Medulla oblongata (tissue), 1 donor: ENCODE measurements at regions not wholly inside any gene's neighbourhood (a gene's known extent, or its start where the extent isn't known, plus 50 kb on each side); places are given as distances from the start of the nearest gene placed in this dataset.

Experiments used
- DNase-seq: peaks from one replicate; pipeline ENCODE4 v3.0.0-alpha.2; 2015; ENCODE audit errors: extremely low spot score

- no peak for DNase-seq
Observed at GRCh38 chr15:70227147-70227546, 129.4 kb upstream of the TLE3 start.

- no peak for DNase-seq
Observed at GRCh38 chr15:70226337-70226980, 128.7 kb upstream of the TLE3 start.

- DNase-seq = no peak
Observed at GRCh38 chr15:70225416-70225815, 127.7 kb upstream of the TLE3 start.

DNA sequence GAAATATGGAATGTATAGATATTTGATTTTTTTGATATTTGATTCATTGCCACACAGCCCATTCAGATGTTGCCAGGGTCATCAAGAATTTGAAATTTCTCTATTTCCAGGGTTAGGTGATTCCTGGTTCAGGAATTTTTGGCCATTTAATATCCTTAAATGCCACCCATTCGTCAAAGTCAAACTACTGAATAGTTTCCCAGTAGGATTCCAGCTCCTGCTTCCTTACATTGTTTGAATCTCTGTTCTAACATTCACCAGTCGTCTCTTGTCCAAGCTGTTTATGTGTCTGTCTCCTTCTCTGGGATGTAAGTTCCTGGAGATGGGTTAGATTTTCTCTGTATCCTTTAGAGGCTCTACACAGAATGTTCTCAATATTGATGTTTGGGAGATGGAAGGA lies 124.9 kb upstream of the TLE3 start:
- DNase-seq = no peak

DNA sequence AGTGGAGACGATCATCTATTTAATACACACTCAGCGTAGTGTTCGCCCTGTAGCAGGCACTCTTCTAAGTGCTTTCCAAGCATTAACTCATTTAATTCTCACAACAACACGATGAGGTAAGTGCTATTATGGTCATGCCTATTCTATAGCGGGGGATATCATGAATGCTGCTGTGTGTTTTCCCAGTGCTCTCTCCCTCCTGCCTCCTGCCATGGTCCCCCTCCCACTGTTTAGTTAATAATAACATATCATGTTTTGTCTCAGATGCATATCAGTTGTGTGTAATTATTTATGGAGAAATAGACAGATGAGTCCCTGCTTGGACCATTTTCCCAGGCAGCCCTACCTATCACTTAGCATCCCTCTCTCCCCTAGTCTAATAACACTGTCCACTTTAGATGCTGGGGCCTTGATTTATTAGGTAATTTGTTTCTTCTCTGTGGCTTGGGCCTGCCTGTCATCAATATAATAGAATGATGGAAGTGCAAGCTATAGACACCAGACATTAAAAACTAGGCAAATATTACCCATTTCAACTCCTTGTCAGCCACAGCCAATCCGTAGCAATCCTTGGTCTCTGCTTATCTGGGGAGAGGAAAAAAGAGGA lies 122.9 kb upstream of the TLE3 start:
- DNase-seq = no peak

DNA sequence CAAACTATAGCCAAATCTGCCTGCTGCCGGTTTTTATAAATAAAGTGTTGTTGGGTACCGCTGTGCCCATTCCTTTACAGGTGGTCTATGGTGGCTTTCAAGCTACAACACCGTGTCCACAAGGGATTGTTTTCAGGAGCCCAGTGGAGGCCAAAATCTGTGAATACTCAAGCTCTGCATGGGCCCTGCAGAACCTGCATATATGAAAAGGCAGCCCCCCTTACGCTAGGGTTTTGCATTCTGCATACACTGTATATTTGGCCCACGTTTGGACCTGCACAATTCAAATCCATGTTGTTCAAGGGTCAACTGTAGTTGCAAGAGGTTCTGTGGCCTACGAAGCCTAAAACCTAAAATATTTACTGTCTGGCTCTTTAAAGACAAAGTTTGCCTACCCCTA lies 122.2 kb upstream of the TLE3 start:
- no peak for DNase-seq

- peak; percentile 27 for DNase-seq
Observed at GRCh38 chr15:70219256-70219895, 121.7 kb upstream of the TLE3 start.

DNA sequence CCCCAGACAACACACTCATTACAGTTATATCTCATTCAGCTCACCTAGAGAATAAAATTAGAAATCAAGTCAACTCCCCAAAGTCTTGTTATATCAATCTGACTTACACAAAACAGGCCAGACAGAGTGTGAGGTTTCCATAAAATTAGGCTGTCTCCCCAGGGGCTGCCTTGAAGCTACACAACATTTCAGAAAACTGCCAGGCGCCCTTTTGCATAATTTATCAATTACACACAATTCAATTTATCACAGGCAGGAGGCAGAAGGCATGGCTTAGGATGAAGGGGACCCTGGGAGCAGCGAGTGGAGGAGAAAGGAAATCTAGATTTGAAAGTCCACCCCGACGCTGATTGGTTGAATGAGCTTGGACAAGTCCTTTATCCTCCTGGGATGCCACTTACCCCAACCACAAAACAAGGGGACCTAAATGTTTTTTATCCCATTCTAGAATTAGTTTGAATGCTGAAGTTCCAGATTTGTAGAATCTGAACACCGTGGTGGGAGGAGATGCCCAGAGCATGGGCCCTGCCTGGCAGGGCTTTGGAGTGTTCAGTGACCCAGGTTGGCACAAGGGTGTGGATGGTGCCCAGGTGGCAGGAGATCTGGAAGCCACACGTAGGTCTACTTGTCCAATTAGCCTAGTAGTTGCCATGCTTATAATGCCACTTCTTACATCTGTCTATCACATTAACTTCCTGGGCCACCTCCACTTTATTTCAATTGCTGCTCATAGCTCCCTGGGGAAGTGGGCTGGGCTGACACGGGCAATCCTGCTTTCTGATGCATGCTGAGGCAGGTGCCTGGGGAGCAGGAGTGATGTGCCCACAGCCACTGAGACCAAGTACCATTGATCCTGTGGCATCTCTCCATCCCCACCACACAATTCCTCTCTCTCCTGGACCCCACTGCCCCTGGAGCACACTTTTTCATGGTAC lies 119.8 kb upstream of the TLE3 start:
- DNase-seq = no peak

DNA sequence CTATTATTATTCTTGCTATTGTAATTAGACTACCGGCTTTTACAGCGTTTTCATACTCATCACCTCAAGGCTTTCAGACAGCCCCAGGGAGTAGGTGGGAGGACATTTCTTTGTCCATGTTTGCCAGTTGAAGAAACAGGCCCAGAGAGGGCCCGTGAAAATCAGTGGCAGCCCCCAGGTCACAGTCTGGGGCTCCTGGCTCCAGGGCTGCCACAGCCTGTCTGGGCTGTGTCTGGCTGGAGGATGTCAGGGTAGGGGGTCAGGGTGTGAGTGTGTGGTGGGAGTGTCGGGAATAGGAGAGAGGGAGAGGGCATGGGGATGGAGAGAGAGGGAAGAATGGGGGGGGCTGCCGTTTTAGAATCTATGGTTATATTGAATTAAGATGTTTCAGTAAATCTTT lies 118.2 kb upstream of the TLE3 start:
- no peak for DNase-seq

DNA sequence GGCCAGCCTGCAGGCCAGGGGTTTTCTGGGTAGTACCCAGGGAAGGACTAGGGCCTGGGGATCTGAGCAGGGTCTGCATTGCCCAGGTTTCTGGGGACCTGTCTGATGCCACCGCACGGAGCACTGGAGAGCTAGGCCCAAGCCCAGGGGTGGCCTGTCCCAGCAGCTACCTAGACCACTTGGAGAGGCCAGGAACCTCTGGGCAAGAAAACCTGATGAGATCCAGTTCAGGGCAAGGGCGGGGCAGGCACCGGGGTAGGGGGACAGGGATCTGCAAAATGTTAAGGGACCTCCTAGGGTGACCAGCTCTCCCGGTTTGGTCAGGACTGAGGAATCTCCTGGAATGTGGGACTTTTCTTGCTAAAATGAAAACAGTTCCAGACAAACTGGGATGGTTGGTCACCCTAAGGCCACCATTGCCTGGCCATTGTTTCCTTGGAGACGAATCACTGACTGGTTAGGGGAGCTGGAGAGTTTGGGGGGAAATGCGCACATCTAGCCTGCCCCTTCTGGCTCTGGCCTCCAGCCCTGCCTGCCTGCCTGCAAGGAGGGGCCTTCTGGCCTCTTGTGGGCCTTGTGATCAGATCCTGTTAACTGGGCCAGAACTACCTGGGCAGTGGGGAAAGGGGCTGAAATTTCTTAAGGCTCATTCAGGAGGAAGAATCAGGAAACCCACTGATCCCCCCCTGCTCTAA lies 117.4 kb upstream of the TLE3 start:
- no peak for DNase-seq

DNA sequence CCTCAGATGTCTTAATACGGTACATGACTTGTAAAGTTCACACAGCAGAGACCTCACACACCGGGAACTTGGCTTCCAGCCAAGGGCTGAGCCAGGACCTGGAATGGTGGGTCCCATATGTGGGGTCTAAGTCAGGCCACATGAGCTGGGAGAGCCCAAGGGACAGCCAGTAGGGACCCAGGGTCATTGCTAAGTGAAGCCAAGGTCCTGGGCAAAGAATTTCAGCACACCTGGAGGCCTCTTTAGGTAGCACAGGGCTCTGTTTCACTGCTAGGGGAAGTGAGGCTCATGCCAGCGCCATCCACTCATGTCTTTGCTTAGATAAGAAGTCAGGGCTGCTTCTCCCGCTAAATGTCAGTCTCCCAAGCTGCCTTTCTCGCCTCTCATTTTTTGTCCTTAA lies 116.6 kb upstream of the TLE3 start:
- no peak for DNase-seq

GRCh38 chr15:70213794-70214193 lies 116.1 kb upstream of the TLE3 start:
- DNase-seq = no peak

DNA sequence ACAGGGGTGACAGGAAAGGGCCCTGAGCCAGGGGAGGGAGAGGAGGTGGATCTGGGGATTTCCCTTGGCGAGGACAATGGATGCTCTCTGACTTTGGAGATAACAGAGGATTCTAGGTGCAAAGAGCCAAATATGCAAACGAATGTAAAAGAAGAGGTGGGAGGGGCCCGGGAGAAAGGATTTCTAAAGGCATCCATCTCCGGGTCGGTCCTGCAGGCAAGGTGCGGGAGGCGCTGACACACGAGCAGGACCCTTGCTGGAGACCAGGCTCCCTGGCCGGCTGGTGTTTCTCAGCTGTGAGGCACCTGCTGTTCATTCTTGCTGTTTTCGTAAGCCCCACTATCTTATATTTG lies 115.2 kb upstream of the TLE3 start:
- DNase-seq = no peak

GRCh38 chr15:70212286-70212962 lies 114.7 kb upstream of the TLE3 start:
- no peak for DNase-seq

- no peak for DNase-seq
Observed at GRCh38 chr15:70210528-70210927, 112.8 kb upstream of the TLE3 start.

DNA sequence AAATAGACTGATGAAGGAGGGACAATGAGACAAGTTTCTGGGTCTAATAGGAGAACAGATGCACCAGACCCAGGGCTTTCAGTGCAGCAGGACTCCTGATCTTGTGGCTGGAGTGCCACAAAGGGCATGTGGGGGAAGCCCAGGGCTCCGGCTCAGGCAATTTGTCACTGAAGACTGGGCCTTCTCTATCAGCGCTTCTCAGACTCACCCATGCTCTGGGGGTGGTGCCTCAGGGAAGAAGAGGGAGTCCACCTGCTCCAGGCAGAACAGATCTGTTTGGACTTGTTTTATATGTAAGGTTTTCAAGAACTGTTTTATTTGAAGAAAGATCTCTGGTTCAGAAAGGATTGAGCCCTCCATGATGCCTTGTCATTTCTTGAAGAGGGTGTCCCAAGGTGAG lies 112.4 kb upstream of the TLE3 start:
- DNase-seq = no peak

DNA sequence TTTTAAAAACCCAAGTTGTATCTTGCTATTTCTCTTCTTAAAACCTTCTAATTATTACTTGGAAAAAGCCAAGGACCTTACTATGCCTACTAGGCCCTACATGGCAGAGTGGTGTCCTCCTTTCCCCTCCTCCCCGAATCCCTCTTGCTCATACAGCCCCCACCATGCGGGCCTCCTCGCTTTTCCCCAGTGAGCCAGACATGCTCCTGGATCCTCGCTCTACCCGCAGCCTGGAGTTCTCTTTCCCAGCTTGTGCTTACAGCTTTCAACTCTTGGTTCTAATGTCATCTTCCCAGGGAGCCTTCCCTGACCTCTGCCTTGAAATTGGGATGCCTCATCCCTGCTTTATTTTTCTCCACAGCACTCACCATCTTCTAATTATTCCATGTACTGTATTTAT lies 111.8 kb upstream of the TLE3 start:
- DNase-seq = no peak

GRCh38 chr15:70208332-70208731 lies 110.6 kb upstream of the TLE3 start:
- DNase-seq = no peak

DNA sequence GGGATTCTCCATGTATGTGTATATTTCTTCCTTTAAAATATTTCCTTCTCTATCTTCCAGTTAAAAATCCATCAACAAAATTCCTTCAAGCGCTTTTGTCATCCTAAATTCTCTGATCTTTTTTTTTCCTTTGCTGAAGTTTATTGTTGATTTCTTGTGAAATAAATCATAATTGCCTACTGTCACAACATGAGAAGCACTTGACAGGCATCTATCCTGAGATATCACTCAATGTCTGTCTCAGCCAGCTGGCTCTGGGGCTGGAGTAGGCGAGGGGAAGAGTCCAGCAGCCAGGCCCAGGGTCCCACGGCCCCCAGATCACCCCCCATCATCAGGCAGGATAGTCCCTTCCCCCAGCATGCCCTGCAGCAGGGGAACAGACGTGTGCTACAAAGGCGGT lies 109.0 kb upstream of the TLE3 start:
- no peak for DNase-seq

DNA sequence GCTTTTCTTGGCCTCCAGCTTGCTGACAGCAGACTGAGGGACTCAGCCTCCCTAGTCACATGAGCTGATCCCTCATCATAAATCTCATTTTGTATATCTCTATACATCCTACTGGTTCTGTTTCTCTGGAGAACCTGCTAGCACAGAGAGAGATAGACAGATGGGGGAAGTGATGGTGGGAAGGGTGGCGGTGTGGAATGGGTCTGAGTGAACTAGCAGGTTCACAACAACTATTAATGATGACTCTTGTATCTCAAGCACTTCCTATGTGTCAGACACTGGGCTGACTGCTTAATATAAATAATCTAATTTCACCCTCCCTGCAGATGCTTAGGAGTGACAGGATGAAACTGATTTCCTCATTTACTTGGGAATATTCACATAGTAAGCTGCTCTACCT lies 106.9 kb upstream of the TLE3 start:
- DNase-seq = no peak

DNA sequence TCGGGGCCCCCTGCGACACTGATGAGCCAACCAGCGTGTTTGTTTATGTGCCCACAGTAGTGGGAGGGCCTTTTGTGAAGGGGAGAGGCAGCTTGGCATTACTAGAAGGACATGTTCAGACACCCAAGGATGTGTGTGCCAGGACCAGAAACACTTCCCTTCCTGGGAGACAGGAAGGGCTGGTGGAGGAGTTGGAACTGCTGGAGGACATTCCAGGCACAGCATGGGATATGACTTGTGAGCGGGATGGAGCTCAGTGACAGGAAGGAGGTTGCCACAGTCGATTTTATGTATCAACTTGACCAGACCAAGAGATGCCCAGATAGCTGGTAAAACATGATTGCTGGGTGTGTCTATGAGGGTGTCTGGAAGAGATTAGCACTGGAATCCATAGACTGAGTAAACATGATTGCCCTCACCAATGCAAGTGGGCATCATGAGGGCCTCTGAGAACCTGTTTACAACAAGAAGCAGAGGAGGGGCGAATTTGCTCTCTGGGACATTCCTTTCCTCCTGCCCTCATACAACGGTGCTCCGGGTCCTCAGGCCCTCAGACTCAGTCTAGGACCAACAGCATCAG lies 106.4 kb upstream of the TLE3 start:
- DNase-seq = no peak
